NCI-H2196 (cell line): ENCODE measurements at regions not wholly inside any gene's neighbourhood (a gene's known extent, or its start where the extent isn't known, plus 50 kb on each side); places are given as distances from the start of the nearest gene placed in this dataset.
"Not testable (repeated sequence)": the region's sequence is repeated elsewhere in the genome, so short reads cannot be mapped to it uniquely, and the experiment has no call there.

Experiments used
- DNase-seq: peaks from one replicate; lab custom pipeline; 2025; ENCODE audit not compliant: unreplicated experiment; lab: John Stamatoyannopoulos, UW

DNA sequence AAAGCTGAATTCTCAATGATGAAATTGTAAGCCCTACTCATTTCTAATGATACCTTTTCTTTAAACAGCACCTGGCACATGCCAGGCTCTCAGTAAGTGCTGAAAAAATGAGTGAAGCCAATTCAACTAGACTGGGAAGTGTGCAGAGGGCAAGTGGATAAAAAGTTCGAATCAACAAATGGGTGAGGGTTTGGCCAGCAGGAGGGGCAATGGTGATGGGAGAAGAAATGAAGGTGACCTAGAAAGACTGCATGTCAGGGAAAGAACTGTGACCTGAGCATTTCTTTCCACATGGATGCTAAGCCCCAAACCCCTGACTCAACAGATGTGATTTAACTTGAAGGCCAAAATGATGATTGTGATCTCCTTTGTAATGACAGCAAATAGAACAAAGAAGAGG is 54.6 kb downstream of the DKK1 start:
- no peak for DNase-seq

GRCh38 chr10:52374207-52374606 is 60.1 kb downstream of the DKK1 start:
- not testable (repeated sequence) for DNase-seq

DNA sequence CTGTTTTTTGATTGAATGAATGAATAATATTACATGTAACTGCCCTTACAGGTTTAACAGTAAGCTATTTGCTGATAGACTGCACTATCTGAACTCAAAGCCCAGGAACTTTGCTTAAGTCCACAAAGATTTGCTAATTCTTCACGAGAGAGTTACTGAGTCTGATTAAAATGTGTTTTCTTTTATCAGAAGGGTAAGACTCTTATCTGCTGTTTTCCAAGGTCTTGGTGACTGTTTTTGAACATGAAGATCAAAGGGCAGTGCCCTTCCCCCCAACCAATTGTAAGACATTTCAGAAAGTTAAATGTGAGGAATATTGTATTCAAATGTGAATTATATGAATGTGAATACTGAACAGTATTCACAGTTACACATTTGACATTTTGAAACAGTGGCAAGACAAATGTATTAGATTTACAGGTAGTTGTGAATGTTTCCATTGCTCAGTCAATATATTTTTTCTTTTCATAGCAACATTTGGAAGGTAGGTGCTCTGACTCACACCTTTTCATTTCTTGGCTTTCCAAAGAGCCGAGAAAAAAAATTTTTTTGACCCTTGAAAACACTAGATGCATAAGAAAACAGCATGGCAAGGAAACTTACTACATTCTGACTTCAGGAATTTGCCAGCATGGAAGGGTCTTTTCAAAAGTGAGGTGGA is 62.7 kb downstream of the DKK1 start:
- DNase-seq: no peak

DNA sequence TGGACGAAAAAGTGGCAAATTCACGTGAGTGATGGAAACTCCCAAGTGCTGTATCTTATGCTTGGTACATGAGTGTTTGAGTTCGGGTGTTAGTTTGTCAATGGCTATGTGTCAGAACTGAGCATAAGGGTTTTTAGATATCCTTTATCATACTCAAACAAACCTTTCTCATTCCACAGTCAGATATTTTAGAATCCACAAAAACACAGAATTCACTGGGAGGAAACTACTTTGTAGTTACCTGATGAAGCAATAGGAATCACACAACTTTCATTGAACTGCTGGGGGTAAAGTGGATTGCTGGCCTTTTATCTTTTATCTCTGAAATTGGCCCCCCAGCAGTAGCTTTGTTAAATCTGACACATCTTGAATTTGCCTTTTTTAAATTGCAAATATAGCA is 64.0 kb downstream of the DKK1 start:
- DNase-seq: no peak

DNA sequence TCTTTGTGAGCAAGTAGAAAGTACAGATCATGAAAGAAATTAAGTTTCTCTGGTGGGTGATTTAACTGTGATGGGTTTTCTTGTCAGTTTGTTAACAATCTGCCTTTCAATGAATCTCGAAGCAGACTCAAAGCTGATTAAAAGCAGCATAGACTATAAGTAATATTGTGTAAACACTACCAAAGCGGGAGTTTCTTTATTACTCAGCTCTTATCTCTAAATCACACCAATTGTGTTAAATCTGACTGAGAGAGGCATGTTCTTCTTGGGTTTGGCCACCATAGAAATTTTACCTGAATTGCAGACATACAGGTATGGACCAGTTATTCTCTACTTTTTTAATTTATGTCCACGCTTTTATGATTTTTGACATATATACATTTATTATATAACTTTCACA is 65.2 kb downstream of the DKK1 start:
- DNase-seq: no peak

- DNase-seq: no peak
Measured at GRCh38 chr10:52383088-52383487, 69.0 kb downstream of the DKK1 start.

GRCh38 chr10:52387744-52388143 is 73.7 kb downstream of the DKK1 start:
- no peak for DNase-seq

DNA sequence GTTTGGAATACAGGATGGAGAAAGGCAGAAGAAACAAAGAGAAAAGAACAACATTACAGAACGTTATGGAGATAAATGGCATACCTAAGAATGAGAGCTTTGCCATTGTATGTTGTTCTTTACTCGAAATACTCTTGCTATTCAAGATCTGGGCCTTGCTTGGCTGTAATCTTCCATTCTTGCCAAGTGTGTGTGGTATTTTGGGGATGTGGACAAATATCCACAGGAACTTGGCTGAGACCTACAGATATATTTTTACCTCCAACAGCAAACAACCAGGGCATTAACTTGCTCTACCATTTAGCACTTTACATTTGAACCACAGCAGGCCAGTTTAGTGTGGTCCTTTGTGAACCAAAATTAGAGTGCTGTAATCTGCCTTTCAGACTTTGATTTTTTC is 76.3 kb downstream of the DKK1 start:
- no peak for DNase-seq

DNA sequence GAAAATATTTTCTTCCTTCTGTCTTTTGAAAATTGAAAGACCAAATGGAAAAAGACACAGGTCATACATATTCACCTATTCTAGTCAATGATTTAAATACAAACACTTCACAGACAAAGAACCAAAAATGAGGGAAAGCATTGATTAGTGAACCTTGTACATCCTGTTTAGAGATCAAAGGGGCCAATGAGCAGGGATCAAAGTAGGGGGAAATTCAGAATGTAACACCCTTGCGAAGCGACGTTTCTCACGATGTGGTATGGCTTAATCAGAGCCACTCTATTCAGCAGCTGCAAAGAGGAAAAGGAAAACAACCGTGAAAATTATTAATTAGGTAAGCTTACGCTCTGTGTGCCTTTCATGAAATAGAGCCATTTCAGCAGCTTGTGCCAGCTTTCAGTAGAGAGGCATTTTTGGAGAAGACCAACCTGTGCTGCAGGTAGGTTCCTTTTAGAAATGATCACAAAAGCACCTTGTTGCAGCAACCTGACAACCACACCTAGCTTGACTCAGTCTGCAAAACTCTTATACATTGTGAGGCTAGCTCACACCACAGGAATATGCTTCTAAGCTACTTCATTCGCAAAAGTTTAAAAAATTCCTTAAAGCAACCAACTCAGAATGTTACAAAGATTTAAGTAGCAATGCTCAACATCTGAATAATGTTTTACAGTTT is 78.0 kb downstream of the DKK1 start:
- no peak for DNase-seq

DNA sequence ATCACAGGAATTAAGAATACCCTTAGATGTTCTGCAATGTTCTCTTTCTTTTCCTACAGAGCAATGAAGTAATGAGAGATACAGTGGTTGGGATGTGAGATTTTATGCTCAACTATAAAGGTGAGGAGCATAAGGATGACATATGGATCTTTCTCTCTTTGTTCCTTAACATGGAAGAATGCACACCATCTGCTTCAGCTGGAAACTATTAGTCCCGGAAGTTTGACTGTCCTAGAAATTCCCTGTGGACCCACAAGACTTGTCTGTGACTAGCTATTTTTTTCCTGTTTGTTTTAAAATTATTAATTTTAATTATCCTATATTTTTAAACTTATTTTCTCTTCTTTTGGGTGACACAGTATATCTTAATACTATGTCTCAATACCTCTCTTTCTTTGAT is 80.2 kb downstream of the DKK1 start:
- no peak for DNase-seq

GRCh38 chr10:52400562-52400961 is 86.5 kb downstream of the DKK1 start:
- DNase-seq: no peak

DNA sequence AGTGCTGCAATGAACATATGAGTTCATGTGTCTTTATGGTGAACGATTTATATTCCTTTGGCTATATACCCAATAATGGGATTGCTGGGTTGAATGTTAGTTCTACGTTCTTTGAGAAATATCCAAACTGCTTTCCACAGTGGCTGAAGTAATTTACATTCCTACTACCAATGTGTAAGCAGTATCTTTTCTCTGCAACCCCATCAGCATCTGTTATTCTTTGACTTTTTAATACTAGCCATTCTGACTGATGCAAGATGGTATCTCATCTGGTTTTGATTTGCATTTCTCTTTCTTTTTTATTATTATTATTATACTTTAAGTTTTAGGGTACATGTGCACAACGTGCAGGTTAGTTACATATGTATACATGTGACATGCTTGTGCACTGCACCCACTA is 89.7 kb downstream of the DKK1 start:
- DNase-seq: not testable (repeated sequence)

DNA sequence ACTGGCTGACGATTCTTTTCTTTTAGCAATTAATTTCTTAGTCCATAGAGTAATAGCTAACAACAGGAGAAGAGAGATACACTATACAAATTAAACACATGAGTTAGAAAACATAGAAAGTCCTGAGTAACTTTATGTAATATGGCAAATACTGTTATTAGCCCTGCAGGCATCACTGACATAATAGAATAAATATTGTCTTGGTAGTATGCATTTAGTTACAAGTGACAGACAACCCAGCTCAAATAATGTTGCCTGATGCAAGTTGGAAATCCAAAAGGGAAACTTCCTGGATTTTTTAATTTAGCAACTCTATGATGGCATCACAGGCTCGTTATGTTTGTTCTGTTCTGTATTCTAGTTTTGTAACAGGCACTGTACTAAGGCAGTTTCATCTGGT is 95.1 kb downstream of the DKK1 start:
- no peak for DNase-seq

DNA sequence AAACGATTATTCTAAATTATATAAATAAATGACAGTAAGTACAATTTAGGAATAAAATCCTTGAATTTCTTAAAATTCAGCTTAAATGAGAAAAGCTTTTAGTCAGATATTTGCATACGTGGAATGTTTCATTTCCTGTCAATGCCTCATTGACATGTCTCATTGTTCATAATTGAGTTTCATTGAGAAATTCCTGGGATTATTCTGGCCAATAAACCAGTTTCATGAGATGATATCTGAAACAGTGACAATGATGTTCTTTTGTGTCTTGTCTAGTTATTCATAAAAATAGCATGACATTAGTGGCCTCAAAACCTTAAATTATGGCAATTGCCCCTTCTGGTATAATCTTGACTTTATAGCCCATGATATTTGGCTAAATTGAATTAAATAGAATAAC is 95.8 kb downstream of the DKK1 start:
- DNase-seq: no peak

DNA sequence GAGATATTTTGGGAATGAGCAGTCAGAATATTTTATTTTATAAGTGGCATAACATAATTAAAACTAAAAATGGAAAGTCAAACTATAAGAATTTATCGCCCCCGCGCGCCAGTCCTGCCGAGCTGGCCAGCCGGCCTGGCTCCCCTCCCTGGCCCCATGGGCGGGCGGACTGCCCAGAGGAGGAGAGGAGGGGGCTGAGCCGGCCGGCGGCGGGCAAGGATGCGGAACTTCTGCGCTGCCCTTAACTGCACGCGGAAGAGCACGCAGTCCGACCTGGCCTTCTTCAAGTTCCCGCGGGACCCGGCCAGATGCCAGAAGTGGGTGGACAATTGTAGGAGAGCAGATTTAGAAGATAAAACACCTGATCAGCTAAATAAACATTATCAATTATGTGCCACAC is 96.8 kb downstream of the DKK1 start:
- no peak for DNase-seq

DNA sequence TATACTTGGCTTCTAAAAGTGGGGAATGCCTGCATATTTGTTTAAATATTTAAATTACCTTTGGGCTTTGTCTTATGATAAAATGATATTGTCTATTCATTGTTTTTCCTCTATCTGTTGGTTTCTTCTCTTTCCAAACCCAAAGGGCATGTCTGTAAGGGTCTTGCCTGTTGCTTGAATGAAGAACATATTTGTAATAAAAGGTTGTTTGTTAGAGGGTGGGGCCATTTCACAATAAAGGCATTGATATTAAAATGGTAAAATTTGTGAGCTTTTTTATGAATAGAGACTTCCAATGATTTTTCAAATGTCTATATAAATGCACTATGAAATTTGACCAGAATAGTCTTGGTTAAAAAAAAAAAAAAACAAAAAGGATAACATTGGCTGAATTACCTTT is 105.2 kb downstream of the DKK1 start:
- DNase-seq: no peak

DNA sequence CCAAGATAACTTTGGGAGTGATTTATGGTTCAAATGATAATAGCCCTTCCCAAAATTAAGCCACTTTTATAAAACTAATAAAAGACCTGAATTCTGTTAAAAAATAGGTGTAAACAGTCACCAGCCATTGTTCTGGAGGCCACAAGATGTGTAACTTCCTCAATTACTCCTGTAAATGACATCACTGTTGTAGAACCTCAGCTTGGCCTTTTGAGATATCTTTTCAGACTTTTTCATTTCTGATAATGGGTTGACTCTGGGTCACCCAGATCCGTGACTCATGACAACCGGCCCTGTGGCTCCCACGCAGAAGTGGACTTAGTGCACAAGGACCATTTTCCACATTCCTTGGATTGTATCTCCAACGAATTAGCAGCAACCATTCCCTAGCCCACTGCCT is 106.6 kb downstream of the DKK1 start:
- DNase-seq: no peak

- DNase-seq: no peak
Measured at GRCh38 chr10:52423369-52423768, 109.3 kb downstream of the DKK1 start.

GRCh38 chr10:52424341-52424740 is 110.3 kb downstream of the DKK1 start:
- no peak for DNase-seq

DNA sequence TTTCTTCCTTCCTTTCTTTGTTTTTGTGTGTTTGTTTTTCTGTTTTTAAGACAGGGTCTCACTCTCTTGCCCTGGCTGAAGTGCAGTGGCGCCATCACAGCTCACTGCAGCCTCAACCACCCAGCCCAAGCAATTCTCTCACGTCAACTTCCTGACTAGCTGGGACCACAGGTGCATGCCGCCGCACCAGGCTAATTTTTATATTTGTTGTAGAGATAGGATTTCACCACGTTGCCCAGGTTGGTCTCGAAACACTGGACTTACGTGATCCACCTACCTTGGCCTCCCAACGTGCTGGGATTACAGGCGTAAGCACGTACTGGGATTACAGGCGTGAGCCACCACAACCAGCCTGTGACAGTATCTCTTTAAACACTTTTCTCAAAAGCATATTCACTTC is 120.7 kb downstream of the DKK1 start:
- no peak for DNase-seq

DNA sequence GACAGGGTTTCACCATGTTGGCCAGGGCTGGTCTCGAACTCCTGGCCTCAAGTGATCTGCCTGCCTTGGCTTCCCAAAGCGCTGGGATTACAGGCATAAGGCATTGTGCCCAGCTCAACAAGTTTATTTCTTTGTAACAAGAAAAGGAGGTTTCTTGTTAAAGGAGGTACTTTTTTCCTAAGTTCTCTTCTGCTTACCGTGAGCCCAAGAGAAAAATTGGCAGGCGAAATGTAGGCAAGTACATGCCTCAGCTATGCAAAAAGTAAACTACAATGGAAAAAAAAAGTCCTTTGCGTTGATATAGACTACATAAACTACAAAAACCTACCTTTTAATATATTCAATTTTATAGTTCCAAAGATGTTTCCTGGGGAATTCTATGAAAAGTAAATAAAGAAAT is 122.6 kb downstream of the DKK1 start:
- DNase-seq: no peak

DNA sequence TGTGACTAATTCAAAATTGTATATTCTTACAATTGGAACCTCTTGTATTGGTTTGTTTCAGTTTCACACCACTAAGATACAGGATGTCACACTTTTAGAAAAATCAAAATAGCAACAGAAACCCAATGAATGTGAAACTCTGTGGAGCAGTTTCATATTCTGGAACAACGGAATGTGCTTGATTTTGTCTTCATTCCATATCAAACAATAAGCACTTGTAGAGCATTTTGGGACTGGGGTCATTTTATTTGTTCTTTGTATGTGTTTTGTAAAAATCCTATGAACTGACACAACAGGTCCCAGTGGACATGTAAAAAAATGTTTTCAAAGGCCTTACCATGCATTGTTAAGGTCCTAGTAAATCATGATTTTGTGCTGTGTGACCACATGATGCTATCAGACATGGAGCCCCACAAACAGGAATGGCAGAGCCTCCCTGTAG is 123.1 kb downstream of the DKK1 start:
- DNase-seq: no peak

GRCh38 chr10:52438119-52438518 is 124.0 kb downstream of the DKK1 start:
- DNase-seq: no peak
